Hematopoietic multipotent progenitor cell (in vitro differentiated cells): ENCODE measurements at regions not wholly inside any gene's neighbourhood (a gene's known extent, or its start where the extent isn't known, plus 50 kb on each side); places are given as distances from the start of the nearest gene placed in this dataset.
A peak's percentile ranks its signal among the peaks of the same experiment; 100 is the strongest.
"Not testable (repeated sequence)": the region's sequence is repeated elsewhere in the genome, so short reads cannot be mapped to it uniquely, and the experiment has no call there.

ENCODE experiments used
- DNase-seq, 3 donors: peaks; one replicate each; pipeline ENCODE4 v3.0.0-alpha.2; 2011 to 2015; ENCODE audit warnings: low read depth in 2 of 3, low spot score in 2 of 3

GRCh38 chr10:16116404-16117304 lies 256.3 kb upstream of the MINDY3 start:
- DNase-seq: peak in 2 of 3 donors; percentile 10 to 33

- no peak for DNase-seq
Observed at GRCh38 chr10:16117305-16117695, 257.0 kb upstream of the MINDY3 start.

- no peak for DNase-seq
Observed at GRCh38 chr10:16119445-16119844, 259.1 kb upstream of the MINDY3 start.

GRCh38 chr10:16120563-16120962 lies 260.3 kb upstream of the MINDY3 start:
- no peak for DNase-seq

- no peak for DNase-seq
Observed at GRCh38 chr10:16141499-16141898, 281.2 kb upstream of the MINDY3 start.

GRCh38 chr10:16146993-16147392 lies 286.7 kb upstream of the MINDY3 start:
- no peak for DNase-seq

- no peak for DNase-seq
Observed at GRCh38 chr10:16155834-16156233, 281.0 kb upstream of the PTER start.

- DNase-seq: no peak
Observed at GRCh38 chr10:16156681-16157080, 280.1 kb upstream of the PTER start.

GRCh38 chr10:16165067-16165466 lies 271.7 kb upstream of the PTER start:
- not testable (repeated sequence) for DNase-seq

- DNase-seq: no peak
Observed at GRCh38 chr10:16182144-16182543, 254.7 kb upstream of the PTER start.

GRCh38 chr10:16182688-16183087 lies 254.1 kb upstream of the PTER start:
- DNase-seq: no peak

GRCh38 chr10:16184096-16184597 lies 252.7 kb upstream of the PTER start:
- no peak for DNase-seq

- no peak for DNase-seq
Observed at GRCh38 chr10:16184906-16185305, 251.9 kb upstream of the PTER start.

GRCh38 chr10:16186564-16186963 lies 250.2 kb upstream of the PTER start:
- no peak for DNase-seq

- no peak for DNase-seq
Observed at GRCh38 chr10:16187161-16187560, 249.6 kb upstream of the PTER start.

GRCh38 chr10:16192337-16192736 lies 244.5 kb upstream of the PTER start:
- no peak for DNase-seq

GRCh38 chr10:16193241-16193640 lies 243.6 kb upstream of the PTER start:
- DNase-seq: no peak

GRCh38 chr10:16195178-16195769 lies 241.5 kb upstream of the PTER start:
- no peak for DNase-seq

- no peak for DNase-seq
Observed at GRCh38 chr10:16195894-16196293, 240.9 kb upstream of the PTER start.

GRCh38 chr10:16199216-16199615 lies 237.6 kb upstream of the PTER start:
- DNase-seq: no peak

GRCh38 chr10:16223618-16224017 lies 213.2 kb upstream of the PTER start:
- not testable (repeated sequence) for DNase-seq

- DNase-seq: no peak
Observed at GRCh38 chr10:16227674-16228073, 209.1 kb upstream of the PTER start.
